Glomerular visceral epithelial cell (primary cell): ENCODE measurements at regions not wholly inside any gene's neighbourhood (a gene's known extent, or its start where the extent isn't known, plus 50 kb on each side); places are given as distances from the start of the nearest gene placed in this dataset.

ENCODE experiments used
- DNase-seq: peaks from one replicate; pipeline ENCODE4 v3.0.0-alpha.2; 2016; ENCODE audit errors: extremely low spot score

DNA sequence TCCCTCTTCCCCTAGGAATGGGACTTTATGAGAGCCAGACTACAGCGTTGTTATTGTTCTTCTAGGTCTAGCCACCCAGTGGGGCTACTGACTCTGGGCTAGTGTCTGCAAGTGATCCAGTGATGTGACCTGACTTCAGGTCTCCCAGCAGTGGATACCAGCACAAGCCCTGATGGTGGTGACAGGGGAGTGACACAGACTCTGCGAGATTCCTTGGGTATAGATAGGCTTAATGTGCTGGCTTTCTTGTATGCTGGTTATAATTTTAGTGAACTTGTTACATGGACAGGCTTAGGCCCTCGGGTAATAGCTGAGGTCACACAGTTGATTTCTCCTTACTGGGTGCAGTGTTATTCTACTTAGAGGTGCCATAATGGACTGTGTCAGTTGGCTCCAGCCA lies 106.9 kb downstream of the TBC1D30 start:
- DNase-seq, result no peak

GRCh38 chr12:64931981-64932380 lies 107.5 kb downstream of the TBC1D30 start:
- DNase-seq, result no peak

- no peak for DNase-seq
Measured at GRCh38 chr12:64933791-64934190, 109.3 kb downstream of the TBC1D30 start.

DNA sequence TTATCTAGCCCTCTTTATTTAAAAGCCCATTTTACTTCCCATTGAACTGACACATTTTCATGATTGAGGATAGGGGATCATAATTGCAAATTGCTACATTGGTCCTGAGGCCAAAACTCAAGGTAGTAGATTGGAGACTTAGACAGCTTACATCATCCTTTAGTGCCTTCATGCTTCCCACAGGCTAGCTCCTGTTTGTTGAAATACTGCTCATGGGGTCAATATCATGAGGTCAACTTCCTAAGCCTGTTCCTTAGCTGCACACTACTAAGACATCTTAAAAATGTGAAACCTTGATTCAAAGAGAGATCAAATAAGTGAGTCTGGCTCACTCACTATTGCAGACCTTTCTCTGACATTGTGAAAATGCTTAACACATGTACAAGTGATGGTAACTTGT lies 113.0 kb downstream of the TBC1D30 start:
- DNase-seq, result no peak

GRCh38 chr12:64938179-64938578 lies 113.7 kb downstream of the TBC1D30 start:
- no peak for DNase-seq

- DNase-seq, result peak; percentile 45
Measured at GRCh38 chr12:64943686-64944085, 119.2 kb downstream of the TBC1D30 start.

DNA sequence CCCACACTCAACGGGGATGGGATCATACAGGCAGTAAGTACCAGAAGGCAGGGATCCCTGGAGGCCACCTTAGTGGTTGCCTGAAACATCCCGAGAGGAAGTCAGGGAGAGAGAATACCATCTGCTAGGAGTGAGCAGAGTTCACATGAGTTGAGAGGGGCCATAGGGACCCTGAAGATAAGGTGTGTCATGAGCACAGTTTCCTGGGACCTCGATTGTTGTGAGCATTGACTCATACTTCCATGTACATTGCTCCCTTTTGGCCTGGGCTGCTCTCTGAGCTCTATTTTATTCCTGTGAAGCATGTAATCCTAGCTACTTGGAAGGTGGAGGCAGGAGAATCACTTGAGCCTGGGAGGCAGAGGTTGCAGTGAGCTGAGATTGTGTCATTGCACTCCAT lies 120.5 kb downstream of the TBC1D30 start:
- no peak for DNase-seq

DNA sequence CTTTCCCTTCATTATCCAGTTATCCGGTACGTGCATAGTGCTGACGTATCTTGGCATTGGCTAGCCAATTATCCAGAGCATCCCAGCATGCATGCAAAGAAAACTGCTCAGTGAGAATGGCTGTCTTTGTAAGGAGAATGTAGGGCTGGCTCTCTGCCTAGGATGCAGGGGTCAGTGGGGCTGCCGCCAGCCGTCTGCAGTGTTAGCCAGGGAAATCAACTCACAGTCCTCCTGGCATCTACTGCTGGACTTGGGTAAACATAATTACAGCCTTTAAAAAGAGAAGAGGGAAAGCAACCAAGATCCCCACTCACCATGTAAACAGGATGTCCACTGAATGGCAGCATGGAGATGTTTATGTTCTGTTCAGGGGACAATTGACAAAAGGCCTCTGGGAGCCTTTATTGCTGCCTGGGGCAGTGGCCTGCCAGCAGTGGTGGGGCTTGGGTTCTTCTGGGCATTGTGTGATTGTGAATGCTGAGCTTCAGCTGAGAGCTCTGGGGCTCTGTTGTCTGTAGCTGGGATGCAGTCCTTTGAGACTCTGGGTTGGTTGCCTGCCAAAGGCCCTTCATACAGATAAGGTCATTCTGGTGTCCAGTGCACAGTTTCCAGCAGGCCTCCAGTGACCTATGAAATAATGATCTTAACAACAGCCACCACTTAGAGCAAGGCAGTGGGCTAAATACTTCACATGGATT lies 121.8 kb downstream of the TBC1D30 start:
- DNase-seq, result no peak

GRCh38 chr12:64950711-64951298 lies 126.4 kb downstream of the TBC1D30 start:
- no peak for DNase-seq

GRCh38 chr12:64951944-64952343 lies 127.5 kb downstream of the TBC1D30 start:
- DNase-seq, result no peak

- DNase-seq, result no peak
Measured at GRCh38 chr12:64955746-64956145, 131.3 kb downstream of the TBC1D30 start.

DNA sequence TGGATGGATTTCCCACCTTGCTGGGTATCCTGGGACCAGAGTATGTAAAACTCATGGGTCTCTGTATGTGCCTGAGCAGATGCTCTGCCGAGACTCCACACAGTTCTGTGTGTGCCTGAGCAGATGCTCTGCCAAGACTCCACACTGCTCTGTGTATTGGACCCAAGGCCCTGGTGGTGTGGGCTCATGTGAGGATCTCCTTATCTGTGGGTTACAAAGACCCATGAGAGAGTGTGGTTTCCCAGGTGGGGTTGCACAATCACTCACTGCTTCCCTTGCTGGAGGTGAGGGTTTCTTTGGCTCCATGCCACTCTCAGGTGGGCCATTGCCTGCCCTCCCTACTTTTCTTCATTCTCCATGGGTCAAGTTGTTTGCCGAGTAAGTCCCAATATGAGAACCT lies 141.5 kb downstream of the TBC1D30 start:
- no peak for DNase-seq

GRCh38 chr12:64968989-64969819 lies 144.8 kb downstream of the TBC1D30 start:
- DNase-seq, result peak; percentile 59

DNA sequence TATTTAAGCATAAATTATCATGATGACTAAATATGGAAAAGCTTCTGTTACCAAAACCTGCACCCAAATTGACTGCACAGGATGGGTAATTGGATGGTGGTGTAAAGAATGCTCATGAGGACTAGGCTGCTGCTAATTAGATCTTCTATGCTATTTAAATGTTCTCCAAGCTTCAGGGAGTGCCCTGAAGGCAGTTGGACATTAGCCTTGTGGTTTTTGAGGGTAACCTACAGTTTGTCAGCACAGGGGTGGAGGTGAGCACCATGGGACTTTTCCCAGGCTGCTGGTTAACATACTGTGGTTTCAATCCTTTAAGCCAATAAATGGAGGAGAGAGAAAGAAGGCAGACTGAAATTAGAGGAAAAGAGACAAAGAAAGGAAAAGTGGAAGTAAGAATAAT lies 145.0 kb downstream of the WIF1 start:
- DNase-seq, result peak; percentile 11

DNA sequence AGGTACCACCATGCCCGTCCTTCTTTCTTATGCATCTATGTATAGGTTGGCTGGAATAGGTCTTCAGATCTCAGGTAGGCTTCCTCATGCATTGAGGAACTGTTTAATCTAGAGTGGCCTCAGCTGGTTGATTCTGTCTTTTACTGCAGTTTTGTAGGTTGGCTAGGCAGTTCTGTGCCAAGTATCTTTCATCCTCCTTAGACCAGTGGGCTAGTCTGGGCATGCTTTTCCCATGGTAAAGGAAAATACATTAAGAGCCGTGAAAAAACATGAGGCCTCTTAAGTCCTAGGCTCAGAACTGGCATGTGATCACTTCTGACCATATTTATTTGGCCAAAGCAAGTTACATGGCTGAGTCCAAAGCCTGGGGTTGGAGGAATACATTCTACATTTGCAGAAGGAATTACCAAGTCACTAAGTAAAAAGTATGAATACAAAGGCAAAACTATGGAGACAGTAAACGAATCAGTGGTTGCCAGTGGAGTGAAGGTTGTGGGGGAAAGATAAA lies 137.3 kb downstream of the WIF1 start:
- DNase-seq, result no peak

- no peak for DNase-seq
Measured at GRCh38 chr12:64991121-64991611, 129.9 kb downstream of the WIF1 start.

DNA sequence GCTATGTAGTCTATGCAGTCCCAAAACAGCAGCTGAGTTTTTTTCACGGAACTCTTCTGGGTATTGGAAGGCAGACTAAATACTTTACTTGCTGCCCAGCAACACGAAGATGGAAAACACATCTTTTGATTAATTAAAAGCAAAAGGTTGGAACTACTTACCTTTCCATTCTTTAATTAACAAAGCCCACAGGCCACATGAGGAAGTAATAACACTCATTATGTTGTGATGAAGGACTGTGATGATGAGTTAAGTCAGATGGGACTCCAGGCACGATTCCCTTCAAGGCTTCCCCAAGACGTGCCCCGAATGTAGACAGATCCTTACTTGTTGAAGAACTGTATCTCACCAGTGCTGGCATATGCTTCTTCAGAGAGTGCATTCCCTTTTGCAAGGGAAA lies 129.0 kb downstream of the WIF1 start:
- no peak for DNase-seq

DNA sequence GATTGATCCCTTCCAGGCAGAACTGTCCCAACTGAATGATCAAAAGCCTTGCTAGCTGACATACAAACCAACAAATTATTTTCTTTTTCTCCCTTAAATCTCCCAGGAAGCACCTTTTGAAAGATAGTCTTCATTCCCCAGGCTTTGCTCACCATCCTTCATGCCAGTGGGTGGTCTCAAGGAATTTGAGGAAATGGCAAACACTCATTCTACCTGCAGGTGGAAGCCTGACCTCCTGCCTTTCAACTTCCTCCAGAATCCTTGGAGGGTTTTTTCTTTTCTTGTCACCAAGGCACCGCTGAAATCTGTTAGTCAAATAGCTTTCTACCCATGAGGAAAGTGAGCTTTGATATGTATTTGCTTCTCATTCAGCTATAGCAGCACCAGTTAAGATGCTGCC lies 128.5 kb downstream of the WIF1 start:
- DNase-seq, result no peak

- DNase-seq, result no peak
Measured at GRCh38 chr12:64993461-64993860, 127.6 kb downstream of the WIF1 start.

DNA sequence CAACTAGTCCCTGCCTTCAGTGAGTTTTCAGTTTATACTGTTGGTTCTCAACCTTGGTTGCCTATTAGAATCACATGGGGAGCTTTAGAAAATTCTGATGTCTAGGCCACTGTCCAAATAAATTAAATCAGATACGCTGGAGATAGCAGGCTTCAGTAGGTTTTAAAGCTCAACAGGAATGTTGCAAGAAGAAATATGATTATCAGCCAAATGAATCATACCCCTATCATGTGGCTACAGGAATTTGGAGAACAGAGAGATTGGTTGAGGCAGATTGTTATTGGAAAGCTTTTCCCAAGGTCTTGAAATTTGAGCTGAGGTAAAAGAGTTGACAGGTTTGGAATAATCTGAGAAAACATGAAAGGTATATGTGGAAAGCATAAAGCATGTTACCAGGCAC lies 125.3 kb downstream of the WIF1 start:
- no peak for DNase-seq

DNA sequence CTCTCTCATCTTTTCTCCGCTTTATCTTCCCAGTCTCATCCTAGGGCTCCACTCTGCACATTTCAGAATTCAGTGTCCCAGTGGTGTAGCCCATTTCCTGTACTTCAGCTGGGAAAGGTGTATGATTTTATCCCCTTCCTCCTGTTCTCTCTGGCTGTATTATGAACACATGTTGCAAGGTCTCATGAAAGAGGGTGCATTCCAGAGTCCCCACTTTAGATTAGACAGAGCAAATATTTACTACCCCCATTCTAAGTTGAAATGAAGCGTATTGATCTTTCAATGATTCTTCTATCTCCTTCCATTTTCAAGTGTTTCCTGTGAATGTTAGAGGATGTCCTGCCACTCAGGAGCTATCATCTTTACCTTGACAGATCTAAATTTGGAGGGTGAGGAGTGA lies 123.2 kb downstream of the WIF1 start:
- DNase-seq, result no peak

DNA sequence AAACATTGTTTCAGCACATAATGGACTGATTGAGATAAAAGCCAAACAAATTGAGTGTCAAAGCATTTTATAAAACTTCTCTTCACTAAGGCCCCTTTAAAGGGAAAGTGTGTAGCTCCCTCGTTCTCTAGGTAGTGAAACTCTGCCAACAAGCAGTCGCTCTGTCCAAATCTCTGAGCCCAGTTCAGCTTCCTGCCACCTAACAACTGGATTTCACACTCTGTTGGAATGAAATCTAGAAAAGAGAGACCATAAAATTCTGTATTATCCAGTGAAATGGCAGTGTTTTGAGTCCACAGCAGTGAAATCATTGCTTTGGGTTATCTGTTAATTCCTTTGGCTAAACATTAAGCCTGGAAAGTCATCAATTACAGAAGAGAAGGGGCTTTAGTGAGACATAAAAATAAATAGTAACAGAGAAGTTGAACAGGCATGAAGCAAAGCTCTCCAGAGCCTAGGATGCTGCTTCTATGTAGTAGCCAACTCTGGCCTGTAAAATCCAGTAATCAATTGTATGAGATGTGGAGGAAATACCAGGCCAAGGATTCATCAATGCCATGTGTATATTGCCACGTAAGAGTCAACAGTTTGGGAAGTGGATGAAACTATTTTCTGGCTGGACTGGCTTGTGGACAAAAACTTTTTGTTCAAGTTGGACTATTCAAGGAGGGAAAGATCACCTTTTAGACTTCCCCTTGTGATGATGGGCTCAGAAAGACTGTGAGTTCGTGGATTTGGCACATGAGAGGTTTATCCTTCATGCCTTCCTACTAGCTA lies 122.5 kb downstream of the WIF1 start:
- DNase-seq, result no peak
